Keratinocyte (primary cell): ENCODE measurements at regions not wholly inside any gene's neighbourhood (a gene's known extent, or its start where the extent isn't known, plus 50 kb on each side); places are given as distances from the start of the nearest gene placed in this dataset.
A peak's percentile ranks its signal among the peaks of the same experiment; 100 is the strongest.

Experiments used
- DNase-seq: peaks from one replicate; pipeline ENCODE4 v3.0.0-alpha.2; 2011; ENCODE audit warnings: low read depth, missing footprints, low spot score
- FAIRE-seq: peaks from 2 replicates; lab custom pipeline; 2011; peaks lifted over from hg19 to GRCh38; lab: Jason Lieb, UNC
- H2AFZ ChIP-seq: 2 replicates; pipeline ENCODE4 v1.6.0; 2012; ENCODE audit warnings: low read length, control low read depth, inconsistent platforms; ENCODE audit not compliant: control insufficient read depth
- H3K27ac ChIP-seq: 2 replicates; pipeline ENCODE4 v1.5.1; 2011; ENCODE audit warnings: low read length; ENCODE audit not compliant: control insufficient read depth, insufficient read depth
- H3K27me3 ChIP-seq: 3 replicates; pipeline ENCODE4 v1.6.0; 2011; ENCODE audit warnings: low read length; ENCODE audit not compliant: control insufficient read depth, insufficient read depth; ENCODE audit errors: extremely low read depth
- H3K36me3 ChIP-seq, 2 experiments: 2 replicates in 1 of 2; 3 replicates in 1 of 2; pipeline ENCODE4 v1.5.1; 2011; ENCODE audit warnings: low read length in 2 of 2, mild to moderate bottlenecking in 1 of 2; ENCODE audit not compliant: control insufficient read depth in 2 of 2, insufficient read depth in 2 of 2; ENCODE audit errors: extremely low read depth in 1 of 2
- H3K4me1 ChIP-seq: 3 replicates; pipeline ENCODE4 v1.5.1; 2011; ENCODE audit warnings: low read length; ENCODE audit not compliant: control insufficient read depth, insufficient read depth; ENCODE audit errors: extremely low read depth
- H3K4me2 ChIP-seq: 3 replicates; pipeline ENCODE4 v1.6.0; 2011; ENCODE audit warnings: low read depth, low read length; ENCODE audit not compliant: control insufficient read depth, insufficient read depth; ENCODE audit errors: extremely low read depth
- H3K4me3 ChIP-seq, 3 experiments: fragments of 200-600 bp in 1 of 3; sonication (generic) in 1 of 3; 2 replicates in 2 of 3; 3 replicates in 1 of 3; pipeline ENCODE4 v1.5.1; 2011 to 2016; ENCODE audit warnings: low read length in 3 of 3, mild to moderate bottlenecking in 3 of 3, control low read depth in 2 of 3, inconsistent platforms in 1 of 3, low read depth in 1 of 3, mixed read lengths in 1 of 3, mixed run types in 1 of 3, moderate library complexity in 1 of 3; ENCODE audit not compliant: control insufficient read depth in 2 of 3, insufficient read depth in 2 of 3; ENCODE audit errors: extremely low read depth in 1 of 3
- H3K79me2 ChIP-seq: 2 replicates; pipeline ENCODE4 v1.6.0; 2012; ENCODE audit warnings: low read length; ENCODE audit not compliant: control insufficient read depth, insufficient read depth
- H3K9ac ChIP-seq: 3 replicates; pipeline ENCODE4 v1.6.0; 2011; ENCODE audit warnings: low read length; ENCODE audit not compliant: control insufficient read depth, insufficient read depth; ENCODE audit errors: extremely low read depth
- H3K9me1 ChIP-seq: 3 replicates; pipeline ENCODE4 v1.6.0; 2011; ENCODE audit warnings: low read length; ENCODE audit not compliant: control insufficient read depth, insufficient read depth; ENCODE audit errors: extremely low read depth
- H3K9me3 ChIP-seq: 2 replicates; pipeline ENCODE4 v1.5.1; 2012; ENCODE audit warnings: low read depth, low read length; ENCODE audit not compliant: control insufficient read depth
- H4K20me1 ChIP-seq: 3 replicates; pipeline ENCODE4 v1.6.0; 2011; ENCODE audit warnings: low read length; ENCODE audit not compliant: control insufficient read depth, insufficient read depth; ENCODE audit errors: extremely low read depth
- EZH2 ChIP-seq: IDR thresholded peaks from one replicate; pipeline ENCODE4 v1.6.1; 2012; ENCODE audit warnings: inconsistent platforms, mild to moderate bottlenecking, low read length, moderate library complexity
- dilution Hi-C: fragments of 300-500 bp; cut with MboI; formaldehyde crosslinking; loops from one replicate; pipeline ENCODE4 v1.7.0; 2020; ENCODE audit warnings: low sequenced_read_pairs; ENCODE audit not compliant: extremely low pct_ligation_motif_present
- TF ChIP-seq, protein P1 (sequence below), 3 experiments: IDR thresholded peaks in 1 of 3; conservative IDR thresholded peaks in 1 of 3; optimal IDR thresholded peaks in 1 of 3; 2 replicates in 2 of 3; 3 replicates in 1 of 3; pipeline versions ENCODE3 to v1.5.1; 2011; ENCODE audit warnings: low read length in 3 of 3, mild to moderate bottlenecking in 3 of 3, moderate library complexity in 2 of 3, control low read depth in 1 of 3, inconsistent platforms in 1 of 3; ENCODE audit not compliant: insufficient read depth in 2 of 3; ENCODE audit errors: extremely low read depth in 1 of 3

DNA sequence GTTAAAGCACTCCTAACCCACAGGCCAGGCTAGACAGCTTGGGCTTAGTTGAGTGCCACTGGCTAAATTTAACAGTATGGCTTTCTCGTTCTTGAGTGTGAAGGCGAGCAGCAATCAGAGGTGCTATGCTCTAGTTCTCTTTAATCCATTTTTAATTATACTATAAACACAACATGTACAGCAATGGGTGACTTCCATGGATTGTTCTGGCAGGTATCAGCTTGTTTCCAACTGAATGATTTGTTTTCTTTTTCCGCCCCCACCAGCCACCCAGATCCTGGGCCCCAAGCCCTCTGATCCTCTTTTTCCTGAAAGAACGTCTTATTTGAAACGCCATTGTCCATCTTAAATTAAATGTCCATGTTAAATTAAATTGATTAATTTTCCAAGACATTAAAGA, 244.8 kb downstream of the IKZF2 start:
- Histone ChIP-seq H2AFZ (no peak overlapping the region), H4K20me1 (no peaks in the 10 kb centered on the region), H3K27me3 (no peaks in the 10 kb centered on the region), H3K9me1 (no peaks in the 10 kb centered on the region), H3K9me3 (no peaks in the 10 kb centered on the region), H3K36me3 (no peaks in the 10 kb centered on the region), H3K79me2 (no peaks in the 10 kb centered on the region), H3K27ac (no peak overlapping the region), H3K4me2 (no peak overlapping the region), H3K4me3 (no peak overlapping the region), H3K9ac (no peak overlapping the region), H3K4me1 (peaks cover 24% of the 10 kb centered on the region)
- TF ChIP-seq, protein P1, sequence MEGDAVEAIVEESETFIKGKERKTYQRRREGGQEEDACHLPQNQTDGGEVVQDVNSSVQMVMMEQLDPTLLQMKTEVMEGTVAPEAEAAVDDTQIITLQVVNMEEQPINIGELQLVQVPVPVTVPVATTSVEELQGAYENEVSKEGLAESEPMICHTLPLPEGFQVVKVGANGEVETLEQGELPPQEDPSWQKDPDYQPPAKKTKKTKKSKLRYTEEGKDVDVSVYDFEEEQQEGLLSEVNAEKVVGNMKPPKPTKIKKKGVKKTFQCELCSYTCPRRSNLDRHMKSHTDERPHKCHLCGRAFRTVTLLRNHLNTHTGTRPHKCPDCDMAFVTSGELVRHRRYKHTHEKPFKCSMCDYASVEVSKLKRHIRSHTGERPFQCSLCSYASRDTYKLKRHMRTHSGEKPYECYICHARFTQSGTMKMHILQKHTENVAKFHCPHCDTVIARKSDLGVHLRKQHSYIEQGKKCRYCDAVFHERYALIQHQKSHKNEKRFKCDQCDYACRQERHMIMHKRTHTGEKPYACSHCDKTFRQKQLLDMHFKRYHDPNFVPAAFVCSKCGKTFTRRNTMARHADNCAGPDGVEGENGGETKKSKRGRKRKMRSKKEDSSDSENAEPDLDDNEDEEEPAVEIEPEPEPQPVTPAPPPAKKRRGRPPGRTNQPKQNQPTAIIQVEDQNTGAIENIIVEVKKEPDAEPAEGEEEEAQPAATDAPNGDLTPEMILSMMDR (optimal IDR thresholded peaks at IDR 0.05 in 1 of 3, IDR thresholded peaks at IDR 0.05 in 1 of 3, conservative IDR thresholded peaks at IDR 0.05 in 1 of 3; ENCODE audit: extremely low read depth in 1 of 3, insufficient read depth in 2 of 3, low read length in 3 of 3): no peak
- no peak for TF ChIP-seq EZH2
- FAIRE-seq (peak; percentile 5), DNase-seq (no peak)
- dilution Hi-C loops: no loop called here

DNA sequence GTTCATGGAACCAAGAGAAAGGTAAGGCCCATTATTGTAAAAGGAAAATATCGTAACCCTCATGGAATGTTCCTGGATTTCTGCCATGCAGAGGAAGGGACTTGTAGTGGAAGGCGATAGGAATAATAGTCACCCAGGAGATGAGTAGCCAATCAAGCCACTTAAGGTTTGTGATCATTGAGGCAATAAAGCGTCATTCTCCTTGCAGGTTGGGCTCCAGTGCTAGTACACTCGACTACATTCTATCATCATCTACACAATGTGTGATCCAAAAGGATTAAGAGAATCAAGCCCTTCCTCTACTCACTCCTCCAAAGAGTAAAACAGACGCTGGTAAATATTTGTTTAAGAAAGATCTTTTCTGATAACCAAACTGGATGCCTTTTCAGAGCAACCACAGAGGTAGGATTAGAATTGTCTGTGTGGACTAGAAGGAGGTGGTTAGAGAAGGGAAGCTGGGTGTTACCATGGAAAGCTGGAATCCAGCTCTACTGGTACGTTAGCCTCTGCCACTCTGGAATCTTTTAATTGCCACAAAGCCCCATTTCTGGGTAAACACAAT, 245.7 kb downstream of the IKZF2 start:
- Histone ChIP-seq H2AFZ (peak overlapping the region; percentile 44), H3K36me3 (no peaks in the 10 kb centered on the region), H3K4me1 (peaks cover 29% of the 10 kb centered on the region), H3K4me3 (no peak overlapping the region), H3K9me3 (no peaks in the 10 kb centered on the region), H3K4me2 (peak overlapping the region; percentile 49), H3K9me1 (no peaks in the 10 kb centered on the region), H3K27me3 (no peaks in the 10 kb centered on the region), H4K20me1 (no peaks in the 10 kb centered on the region), H3K9ac (no peak overlapping the region), H3K27ac (peak overlapping the region; percentile 70), H3K79me2 (no peaks in the 10 kb centered on the region)
- dilution Hi-C loops: no loop called here
- FAIRE-seq: peak; percentile 95
- TF ChIP-seq, protein P1 (optimal IDR thresholded peaks at IDR 0.05 in 1 of 3, IDR thresholded peaks at IDR 0.05 in 1 of 3, conservative IDR thresholded peaks at IDR 0.05 in 1 of 3; ENCODE audit: extremely low read depth in 1 of 3, insufficient read depth in 2 of 3, low read length in 3 of 3): no peak
- TF ChIP-seq EZH2: no peak
- peak; percentile 83 for DNase-seq
